IMR-90 (cell line): ENCODE measurements at regions not wholly inside any gene's neighbourhood (a gene's known extent, or its start where the extent isn't known, plus 50 kb on each side); places are given as distances from the start of the nearest gene placed in this dataset.

ENCODE experiments used
- ATAC-seq: fragments of 200-7000 bp; cut with Tn5 transposase; 2 replicates; pipeline ENCODE4 v1.9.1; 2020; ENCODE audit warnings: low read depth, mild to moderate bottlenecking, moderate library complexity
- BruUV-seq: library from RNA; stranded (reverse); fragments of 400-500 nt; replicated peaks from 2 replicates; lab custom pipeline; 2021; lab: Mats Ljungman, UMichigan
- CTCF ChIA-PET: fragments of 300-600 bp; formaldehyde crosslinking; extraction: SDS; loops from one replicate; lab custom pipeline; 2021; ENCODE audit warnings: antibody characterized with exemption; lab: Yijun Ruan, JAX
- POLR2A ChIA-PET: fragments of 300-600 bp; sonication (Branson Sonifier 250); formaldehyde crosslinking; loops from one replicate; lab custom pipeline; 2022; ENCODE audit warnings: antibody characterized with exemption; ENCODE audit not compliant: unreplicated experiment; lab: Charles Lee
- DNase-seq: peaks from one replicate; pipeline ENCODE4 v3.0.0; 2013
- H2AFZ ChIP-seq: replicated peaks from 2 replicates; pipeline ENCODE3; 2013; ENCODE audit warnings: low read length, mild to moderate bottlenecking; ENCODE audit not compliant: poor library complexity
- H2AK5ac ChIP-seq: 2 replicates; pipeline ENCODE4 v1.6.1; 2013; ENCODE audit warnings: low read depth, low read length, inconsistent platforms
- H2AK9ac ChIP-seq: replicated peaks from 2 replicates; pipeline ENCODE3; 2013; ENCODE audit warnings: mild to moderate bottlenecking, low read depth, low read length, moderate library complexity; ENCODE audit not compliant: poor library complexity
- H2BK120ac ChIP-seq: 2 replicates; pipeline ENCODE4 v1.6.1; 2013; ENCODE audit warnings: low read depth, low read length, inconsistent platforms
- H2BK15ac ChIP-seq: 3 replicates; pipeline ENCODE4 v1.6.1; 2013; ENCODE audit warnings: low read depth, low read length, inconsistent platforms
- H2BK20ac ChIP-seq: 2 replicates; pipeline ENCODE4 v1.6.1; 2013; ENCODE audit warnings: low read depth, mild to moderate bottlenecking, inconsistent platforms, low read length, moderate library complexity
- H2BK5ac ChIP-seq: 2 replicates; pipeline ENCODE4 v1.6.1; 2013; ENCODE audit warnings: mild to moderate bottlenecking, low read depth, low read length, inconsistent platforms; ENCODE audit not compliant: poor library complexity, severe bottlenecking
- H3K14ac ChIP-seq: replicated peaks from 2 replicates; pipeline ENCODE4 v1.6.1; 2013; ENCODE audit warnings: low read depth, low read length, inconsistent platforms
- H3K18ac ChIP-seq: 2 replicates; pipeline ENCODE4 v1.6.1; 2013; ENCODE audit warnings: low read depth, low read length, control low read depth
- H3K23ac ChIP-seq: 2 replicates; pipeline ENCODE4 v1.6.1; 2013; ENCODE audit warnings: low read depth, low read length, inconsistent platforms
- H3K27ac ChIP-seq: 2 replicates; pipeline ENCODE4 v1.5.1; 2013; ENCODE audit warnings: mild to moderate bottlenecking, control low read depth, low read length; ENCODE audit not compliant: insufficient read depth
- H3K27me3 ChIP-seq: 2 replicates; pipeline ENCODE4 v1.6.1; 2013; ENCODE audit warnings: low read length; ENCODE audit not compliant: control insufficient read depth, insufficient read depth
- H3K36me3 ChIP-seq: 2 replicates; pipeline ENCODE4 v1.6.1; 2013; ENCODE audit warnings: low read length, mixed read lengths; ENCODE audit not compliant: control insufficient read depth, insufficient read depth
- H3K4ac ChIP-seq: 2 replicates; pipeline ENCODE4 v1.6.1; 2013; ENCODE audit warnings: low read depth, low read length, inconsistent platforms
- H3K4me1 ChIP-seq: 2 replicates; pipeline ENCODE4 v1.6.1; 2013; ENCODE audit warnings: low read length, mixed read lengths; ENCODE audit not compliant: control insufficient read depth, insufficient read depth
- H3K4me2 ChIP-seq: 2 replicates; pipeline ENCODE4 v1.6.1; 2013; ENCODE audit warnings: low read depth, mild to moderate bottlenecking, control low read depth, low read length, moderate library complexity
- H3K4me3 ChIP-seq: 2 replicates; pipeline ENCODE4 v1.5.1; 2013; ENCODE audit warnings: low read depth, mild to moderate bottlenecking, control low read depth, low read length, moderate library complexity; ENCODE audit not compliant: insufficient read depth
- H3K56ac ChIP-seq: 2 replicates; pipeline ENCODE4 v1.6.1; 2013; ENCODE audit warnings: low read length, inconsistent platforms; ENCODE audit not compliant: insufficient read depth; ENCODE audit errors: extremely low read depth
- H3K79me1 ChIP-seq, 2 experiments: 2 replicates each; pipeline ENCODE4 v1.6.1; 2013; ENCODE audit warnings: low read length in 2 of 2, inconsistent platforms in 1 of 2, low read depth in 1 of 2
- H3K9ac ChIP-seq: 2 replicates; pipeline ENCODE4 v1.6.1; 2013; ENCODE audit warnings: low read depth, low read length, control low read depth
- H3K9me1 ChIP-seq: 2 replicates; pipeline ENCODE4 v1.6.1; 2013; ENCODE audit warnings: low read length, inconsistent platforms; ENCODE audit not compliant: insufficient read depth
- H3K9me3 ChIP-seq: 2 replicates; pipeline ENCODE4 v1.6.1; 2013; ENCODE audit warnings: low read length; ENCODE audit not compliant: control insufficient read depth, insufficient read depth
- H4K20me1 ChIP-seq: 2 replicates; pipeline ENCODE4 v1.6.1; 2013; ENCODE audit warnings: low read length, inconsistent platforms; ENCODE audit not compliant: insufficient read depth
- H4K5ac ChIP-seq: 2 replicates; pipeline ENCODE4 v1.6.1; 2013; ENCODE audit warnings: mild to moderate bottlenecking, low read depth, low read length, control low read depth
- H4K8ac ChIP-seq, 2 experiments: 2 replicates each; pipeline ENCODE4 v1.6.1; 2013; ENCODE audit warnings: low read depth in 2 of 2, low read length in 2 of 2, control low read depth in 1 of 2, inconsistent platforms in 1 of 2
- H4K91ac ChIP-seq: 2 replicates; pipeline ENCODE4 v1.6.1; 2013; ENCODE audit warnings: low read depth, low read length, inconsistent platforms; ENCODE audit not compliant: insufficient read depth
- BHLHE40 ChIP-seq: fragments of 150-350 bp; IDR thresholded peaks from 2 replicates; pipeline ENCODE4 v1.6.1; 2016; ENCODE audit warnings: mild to moderate bottlenecking, low read depth, low read length
- CEBPB ChIP-seq: IDR thresholded peaks from 2 replicates; pipeline ENCODE4 v1.6.1; 2012; ENCODE audit warnings: low read depth, low read length, improper control_type of control experiment
- CHD1 ChIP-seq: IDR thresholded peaks from 2 replicates; pipeline ENCODE4 v1.6.1; 2012; ENCODE audit warnings: low read depth, low read length, improper control_type of control experiment
- CTCF ChIP-seq: conservative IDR thresholded peaks from 2 replicates; pipeline ENCODE4 v1.5.1; 2012; ENCODE audit warnings: mild to moderate bottlenecking, low read depth, low read length, improper control_type of control experiment
- ELK1 ChIP-seq: fragments of 150-350 bp; IDR thresholded peaks from 2 replicates; pipeline ENCODE4 v1.6.1; 2016; ENCODE audit warnings: low read depth, mild to moderate bottlenecking, low read length, moderate library complexity, borderline replicate concordance
- FOS ChIP-seq: fragments of 150-350 bp; IDR thresholded peaks from 2 replicates; pipeline ENCODE4 v1.6.1; 2016; ENCODE audit warnings: low read depth, low read length
- MAFK ChIP-seq: IDR thresholded peaks from 2 replicates; pipeline ENCODE4 v1.6.1; 2012; ENCODE audit warnings: low read depth, low read length, improper control_type of control experiment
- MAZ ChIP-seq: IDR thresholded peaks from 2 replicates; pipeline ENCODE4 v1.6.1; 2012; ENCODE audit warnings: low read depth, mild to moderate bottlenecking, low read length, improper control_type of control experiment, moderate library complexity, borderline replicate concordance
- MXI1 ChIP-seq: IDR thresholded peaks from 2 replicates; pipeline ENCODE4 v1.6.1; 2012; ENCODE audit warnings: low read depth, mild to moderate bottlenecking, low read length, moderate library complexity, borderline replicate concordance
- NFE2L2 ChIP-seq: fragments of 150-350 bp; IDR thresholded peaks from 2 replicates; pipeline ENCODE4 v1.6.1; 2016; ENCODE audit warnings: low read depth, mild to moderate bottlenecking, low read length
- POLR2A ChIP-seq: IDR thresholded peaks from 2 replicates; pipeline ENCODE4 v1.6.1; 2012; ENCODE audit warnings: mild to moderate bottlenecking, low read depth, low read length
- RAD21 ChIP-seq: IDR thresholded peaks from 2 replicates; pipeline ENCODE4 v1.6.1; 2012; ENCODE audit warnings: low read length, improper control_type of control experiment
- RCOR1 ChIP-seq: IDR thresholded peaks from 2 replicates; pipeline ENCODE4 v1.6.1; 2012; ENCODE audit warnings: mild to moderate bottlenecking, low read length, improper control_type of control experiment; ENCODE audit not compliant: insufficient replicate concordance
- RFX5 ChIP-seq: IDR thresholded peaks from 2 replicates; pipeline ENCODE4 v1.8.0; 2012; ENCODE audit warnings: low read depth, mild to moderate bottlenecking, low read length, moderate library complexity
- SMC3 ChIP-seq: fragments of 150-350 bp; IDR thresholded peaks from 2 replicates; pipeline ENCODE4 v1.6.1; 2016; ENCODE audit warnings: low read depth, mild to moderate bottlenecking, antibody characterized with exemption, low read length, moderate library complexity
- USF2 ChIP-seq: fragments of 150-350 bp; IDR thresholded peaks from 2 replicates; pipeline ENCODE4 v1.6.1; 2017; ENCODE audit warnings: mild to moderate bottlenecking, antibody characterized with exemption, low read length, low read depth
- WGBS, 2 experiments: methylation state at CpG; one replicate each; pipeline versions ENCODE4 v1.1.5 to v1.1.7; 2013; ENCODE audit warnings: missing lambda C conversion rate in 2 of 2; ENCODE audit not compliant: insufficient read length in 1 of 2; ENCODE audit errors: extremely low coverage in 2 of 2; 5-methylcytosine and 5-hydroxymethylcytosine counted together
- dilution Hi-C: fragments of 300-500 bp; cut with HindIII; formaldehyde crosslinking; loops from one replicate; pipeline ENCODE4 v1.14.3; 2018; ENCODE audit warnings: low sequenced_read_pairs; ENCODE audit not compliant: unreplicated experiment
- in situ Hi-C: fragments of 300-500 bp; cut with MboI; formaldehyde crosslinking; loops from 3 replicates; pipeline ENCODE4 v1.14.3; 2019; ENCODE audit warnings: low sequenced_read_pairs, inconsistent platforms, mixed read lengths
- intact Hi-C: fragments of 100-400 bp; cut with micrococcal nuclease; formaldehyde crosslinking; loops from 2 replicates; pipeline ENCODE4 v1.10.0; 2022

GRCh38 chr7:41449286-41449685, 253.6 kb downstream of the INHBA start:
- no peak overlapping the region for H2BK5ac ChIP-seq
- no peak overlapping the region for H3K4me3 ChIP-seq
- no peak overlapping the region for H4K8ac ChIP-seq
- ChIA-PET POLR2A (no interaction called here), CTCF (interaction anchor here (0.6 kb wide), 2 partner anchors 219 to 387 kb away, joined by 3 to 4 read pairs; no protein-coding TSS in a partner anchor)
- H2BK20ac ChIP-seq, result no peak overlapping the region
- H3K4me2 ChIP-seq, result no peak overlapping the region
- WGBS, 2 experiments, result no CpG with 5 or more reads among the region's 3 CpGs
- H3K79me1 ChIP-seq, result no peaks in the 10 kb centered on the region
- no peak overlapping the region for H3K27ac ChIP-seq
- no peak overlapping the region for H3K14ac ChIP-seq
- H3K9ac ChIP-seq, result no peak overlapping the region
- H3K23ac ChIP-seq, result no peak overlapping the region
- DNase-seq (no peak), ATAC-seq (no peak)
- H3K27me3 ChIP-seq, result no peaks in the 10 kb centered on the region
- TF ChIP-seq MAFK (no peak), FOS (no peak), ELK1 (no peak), RAD21 (no peak), SMC3 (no peak), RCOR1 (no peak), MXI1 (no peak), USF2 (no peak), CHD1 (no peak), POLR2A (no peak), MAZ (no peak), RFX5 (no peak), NFE2L2 (no peak), BHLHE40 (no peak), CTCF (no peak), CEBPB (no peak)
- no peak overlapping the region for H2BK15ac ChIP-seq
- in situ Hi-C loops (no loop called here), dilution Hi-C loops (no loop called here), intact Hi-C loops (no loop called here)
- no peak overlapping the region for H2BK120ac ChIP-seq
- no peak overlapping the region for H2AK5ac ChIP-seq
- no peak overlapping the region for H3K18ac ChIP-seq
- H4K5ac ChIP-seq, result no peak overlapping the region
- no peaks in the 10 kb centered on the region for H3K36me3 ChIP-seq
- H4K91ac ChIP-seq, result no peak overlapping the region
- H3K9me3 ChIP-seq, result no peaks in the 10 kb centered on the region
- no peak overlapping the region for H3K4ac ChIP-seq
- H3K9me1 ChIP-seq, result no peaks in the 10 kb centered on the region
- H3K4me1 ChIP-seq, result peaks cover 3% of the 10 kb centered on the region
- no peak overlapping the region for H2AFZ ChIP-seq
- no peak overlapping the region for H2AK9ac ChIP-seq
- BruUV-seq, result no TSS peak
- no peak overlapping the region for H3K56ac ChIP-seq
- H4K20me1 ChIP-seq, result no peaks in the 10 kb centered on the region
